HG03342 (cell line): ENCODE measurements at regions not wholly inside any gene's neighbourhood (a gene's known extent, or its start where the extent isn't known, plus 50 kb on each side); places are given as distances from the start of the nearest gene placed in this dataset.

Experiments
- ATAC-seq: cut with Tn5 transposase; IDR thresholded peaks from one replicate; pipeline ENCODE4 v1.9.1; 2021; ENCODE audit warnings: mild to moderate bottlenecking, moderate library complexity; ENCODE audit not compliant: unreplicated experiment

DNA sequence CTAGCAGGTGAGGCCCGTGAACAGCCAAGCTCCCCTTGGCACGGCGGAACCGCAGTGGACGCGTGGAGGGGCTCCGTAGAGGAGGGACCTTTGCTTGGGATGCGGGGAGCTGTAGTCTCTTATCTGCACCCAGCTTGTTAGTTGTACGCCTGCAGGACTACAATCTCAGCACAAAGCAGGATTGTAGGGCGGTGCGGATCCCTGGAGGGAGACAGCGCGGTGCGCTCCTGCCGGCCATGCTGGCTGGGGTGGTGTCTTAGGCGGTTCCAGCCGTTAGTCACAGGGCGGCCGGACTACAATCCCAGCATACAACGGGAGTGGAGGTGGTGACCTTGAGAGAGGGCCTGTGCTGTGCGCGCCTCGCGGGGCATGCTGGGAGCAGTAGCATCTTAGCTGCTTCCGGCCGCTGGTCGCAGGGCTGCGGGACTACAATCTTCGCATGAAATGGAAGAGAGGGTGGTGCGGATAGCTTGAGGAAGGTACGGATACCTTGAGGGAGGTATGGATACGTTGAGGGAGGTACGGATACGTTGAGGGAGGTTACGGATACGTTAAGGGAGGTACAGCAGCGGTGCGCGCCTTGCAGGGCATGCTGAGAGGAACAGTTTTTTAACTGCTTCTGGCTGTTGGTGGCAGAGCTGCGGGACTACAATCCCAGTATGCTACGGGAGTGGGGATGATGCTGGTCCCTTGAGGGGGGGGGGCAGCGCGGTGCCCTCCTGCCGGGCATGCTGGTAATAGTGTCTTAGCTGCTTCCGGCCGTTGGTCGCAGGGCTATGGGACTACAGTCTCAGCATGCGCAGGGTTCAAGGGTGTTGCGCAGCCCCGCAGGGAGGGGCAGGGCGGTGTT, 1419.1 kb downstream of the UQCRFS1 start:
- peak; percentile 94 for ATAC-seq

DNA sequence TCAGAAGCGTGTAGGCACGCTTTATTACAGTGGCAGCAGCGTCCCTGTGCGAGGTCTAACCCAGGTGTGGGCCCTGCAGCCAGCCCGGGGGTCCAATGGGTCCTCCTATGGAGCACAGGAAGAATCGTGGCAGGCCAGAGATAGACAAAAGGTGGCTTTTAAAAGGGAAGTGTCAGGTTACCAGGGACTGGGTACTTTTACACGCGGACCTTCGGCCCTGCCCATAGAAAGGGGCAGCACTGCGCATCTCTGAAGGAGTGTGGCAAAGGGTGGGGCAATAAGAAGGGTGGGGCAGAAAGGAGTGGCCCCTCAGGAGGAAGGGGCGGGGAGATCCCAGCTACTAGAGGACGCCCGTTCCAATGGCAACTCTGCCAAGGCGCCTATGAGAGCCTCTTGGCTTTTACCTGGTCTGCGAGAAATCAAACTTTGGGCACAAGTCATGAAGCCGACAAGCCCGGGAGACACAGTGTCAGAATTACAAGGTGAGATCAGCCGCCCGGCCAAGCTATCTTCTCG, 1419.8 kb downstream of the UQCRFS1 start:
- peak; percentile 62 for ATAC-seq

- no peak for ATAC-seq
Observed at GRCh38 chr19:27792576-27793127, 1420.3 kb downstream of the UQCRFS1 start.

- ATAC-seq: no peak
Observed at GRCh38 chr19:27780367-27781075, 1432.4 kb downstream of the UQCRFS1 start.

- ATAC-seq: no peak
Observed at GRCh38 chr19:27779954-27780353, 1433.0 kb downstream of the UQCRFS1 start.

GRCh38 chr19:27777726-27778125, 1435.2 kb downstream of the UQCRFS1 start:
- ATAC-seq: no peak

- ATAC-seq: no peak
Observed at GRCh38 chr19:27777242-27777641, 1435.7 kb downstream of the UQCRFS1 start.

DNA sequence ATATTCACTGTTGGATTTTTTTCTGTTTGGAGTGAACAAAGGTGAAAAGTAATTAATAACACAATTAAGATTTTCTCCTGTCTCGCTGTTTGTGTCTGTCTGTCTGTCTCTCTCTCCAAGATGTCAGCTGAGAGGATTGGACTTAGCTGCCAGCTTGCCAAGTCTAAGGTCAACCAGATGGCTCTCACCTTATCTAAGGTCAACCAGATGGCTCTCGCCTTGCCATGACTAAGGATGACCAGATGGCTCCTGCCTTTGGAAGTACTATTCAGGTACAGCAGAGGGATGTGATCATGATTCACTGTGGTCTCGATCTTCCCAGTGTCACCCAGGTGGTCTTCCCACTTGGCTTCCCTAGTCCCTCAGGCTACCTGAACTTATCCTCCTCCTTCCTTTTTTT, 1436.4 kb downstream of the UQCRFS1 start:
- no peak for ATAC-seq

GRCh38 chr19:27776020-27776419, 1436.9 kb downstream of the UQCRFS1 start:
- no peak for ATAC-seq

DNA sequence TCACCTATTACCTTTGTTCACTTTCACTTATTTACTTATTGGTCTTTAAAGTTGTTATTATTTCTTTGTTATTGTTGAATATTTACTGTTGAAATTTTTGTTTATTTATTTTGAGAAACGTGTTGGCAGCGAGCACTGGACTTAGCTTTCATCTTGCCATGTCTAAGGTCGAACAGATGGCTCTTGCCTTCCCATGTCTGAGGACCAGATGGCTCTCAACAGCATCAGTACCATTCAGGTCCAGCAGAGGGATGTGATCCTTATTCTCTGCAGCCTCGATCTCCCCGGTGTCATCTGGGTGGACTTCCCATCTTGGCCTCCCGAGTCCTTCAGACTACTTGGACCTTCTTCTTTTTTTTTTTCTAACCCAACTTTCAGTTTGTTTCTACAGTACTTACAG, 1437.6 kb downstream of the UQCRFS1 start:
- no peak for ATAC-seq

DNA sequence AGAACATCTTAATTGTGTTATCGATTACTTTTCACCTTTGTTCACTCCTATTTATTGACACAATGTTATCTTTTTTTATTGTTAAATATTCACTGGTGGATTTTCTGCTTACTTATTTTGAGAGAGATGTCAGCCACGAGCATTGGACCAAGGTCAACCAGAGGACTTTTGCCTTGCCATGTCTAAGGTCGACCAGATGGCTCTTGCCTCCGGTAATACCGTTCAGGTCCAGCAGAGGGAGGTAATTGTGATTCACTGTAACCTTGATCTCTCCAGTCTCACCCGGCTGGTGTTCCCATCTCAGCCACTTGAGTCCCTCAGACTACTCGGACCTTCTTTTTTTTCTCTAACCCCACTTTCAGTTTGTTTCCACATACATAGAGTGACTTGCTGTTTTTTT, 1438.1 kb downstream of the UQCRFS1 start:
- ATAC-seq: no peak

GRCh38 chr19:27774337-27774736, 1438.6 kb downstream of the UQCRFS1 start:
- no peak for ATAC-seq

- no peak for ATAC-seq
Observed at GRCh38 chr19:27773318-27774094, 1439.4 kb downstream of the UQCRFS1 start.

- ATAC-seq: no peak
Observed at GRCh38 chr19:27772059-27772458, 1440.9 kb downstream of the UQCRFS1 start.

DNA sequence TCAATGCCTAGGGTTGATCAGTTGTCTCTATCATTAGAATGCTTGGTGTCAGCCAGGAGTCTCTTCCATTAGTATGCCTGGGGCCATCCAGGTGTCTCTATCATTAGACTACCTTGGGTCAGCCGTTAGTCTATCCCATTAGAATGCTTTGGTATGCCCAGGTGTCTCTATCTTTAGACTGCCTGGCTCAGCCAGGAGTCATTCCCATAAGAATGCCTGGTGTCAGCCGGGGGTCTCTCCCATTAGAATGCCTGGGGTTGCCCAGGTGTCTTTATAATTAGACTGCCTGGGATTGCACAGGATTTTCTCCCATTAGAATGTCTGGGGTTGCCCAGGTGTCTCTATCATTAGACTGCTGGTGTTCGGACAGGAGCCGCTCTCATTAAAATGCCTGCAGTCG, 1442.9 kb downstream of the UQCRFS1 start:
- ATAC-seq: no peak

GRCh38 chr19:27767234-27767633, 1445.7 kb downstream of the UQCRFS1 start:
- ATAC-seq: no peak

GRCh38 chr19:27765912-27766725, 1446.8 kb downstream of the UQCRFS1 start:
- no peak for ATAC-seq

DNA sequence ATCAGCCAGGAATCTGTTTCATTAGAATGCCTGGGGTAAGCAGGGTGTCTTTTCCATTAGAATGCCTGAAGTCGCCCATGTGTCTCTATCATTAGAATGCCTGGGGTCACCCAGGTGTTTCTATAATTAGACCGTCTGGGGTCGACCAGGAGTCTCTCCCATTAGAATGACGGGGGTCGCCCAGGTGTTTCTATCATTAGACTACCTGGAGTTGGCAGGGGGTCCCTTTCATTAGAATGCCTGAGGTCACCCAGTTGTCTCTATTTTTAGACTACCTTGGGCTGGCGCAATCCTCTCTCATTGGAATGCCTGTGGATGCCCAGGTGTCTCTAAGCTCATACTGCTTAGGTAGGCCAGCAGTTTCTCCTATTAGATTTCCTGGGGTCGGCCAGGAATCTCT, 1447.6 kb downstream of the UQCRFS1 start:
- no peak for ATAC-seq

DNA sequence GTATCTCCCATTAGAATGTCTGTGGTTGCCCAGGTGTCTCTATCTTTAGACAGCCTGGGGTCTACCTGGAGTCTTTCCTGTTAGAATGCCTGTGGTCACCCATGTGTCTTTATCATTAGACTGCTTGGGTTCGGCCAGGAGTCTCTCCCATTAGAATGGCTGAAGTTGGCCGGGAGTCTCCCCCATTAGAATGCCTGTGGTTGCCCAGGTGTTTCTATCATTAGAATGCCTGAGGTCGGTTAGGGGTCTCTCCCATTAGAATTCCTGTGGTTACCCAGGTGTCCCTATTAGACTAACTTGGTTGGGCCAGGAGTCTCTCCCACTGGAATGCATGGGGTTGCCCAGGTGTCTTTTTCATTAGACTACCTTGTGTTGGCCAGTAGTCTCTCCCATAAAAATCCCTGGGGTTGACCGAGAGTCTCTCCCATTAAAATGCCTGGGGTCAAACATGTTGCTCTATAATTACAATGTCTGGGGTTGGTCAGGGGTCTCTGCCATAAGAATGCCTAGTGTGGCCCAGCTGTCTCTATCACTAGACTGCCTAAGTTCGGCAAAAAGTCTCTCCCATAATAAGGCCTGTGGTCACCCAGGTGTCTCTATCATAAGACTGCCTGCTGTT, 1448.7 kb downstream of the UQCRFS1 start:
- ATAC-seq: no peak

- ATAC-seq: no peak
Observed at GRCh38 chr19:27762933-27763332, 1450.0 kb downstream of the UQCRFS1 start.
